ENCODE measurements at regions not wholly inside any gene's neighbourhood (a gene's known extent, or its start where the extent isn't known, plus 50 kb on each side); places are given as distances from the start of the nearest gene placed in this dataset.

DNA sequence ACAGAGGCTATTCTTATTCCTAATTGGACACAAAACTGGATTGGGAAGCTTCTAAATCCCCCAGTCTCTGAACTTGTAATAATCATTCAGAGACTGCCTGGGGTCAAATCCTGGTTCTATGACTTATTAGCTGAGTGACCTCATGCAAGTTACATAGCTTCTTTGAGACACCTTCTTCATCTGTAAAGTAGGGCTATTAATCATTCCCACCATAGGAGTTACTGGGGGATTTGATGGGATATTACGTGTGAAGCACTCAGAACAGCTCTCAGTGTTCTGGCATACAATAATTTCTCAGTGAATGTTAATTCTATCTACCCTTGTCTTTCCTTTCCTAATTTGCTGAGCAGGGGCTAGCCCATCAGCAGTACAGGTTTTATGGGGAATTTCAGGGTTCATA, 256.7 kb upstream of the TNP1 start:
- DNase-seq (ENCODE audit: low read depth in 4 of 4, low spot score in 3 of 4) = no peak

DNA sequence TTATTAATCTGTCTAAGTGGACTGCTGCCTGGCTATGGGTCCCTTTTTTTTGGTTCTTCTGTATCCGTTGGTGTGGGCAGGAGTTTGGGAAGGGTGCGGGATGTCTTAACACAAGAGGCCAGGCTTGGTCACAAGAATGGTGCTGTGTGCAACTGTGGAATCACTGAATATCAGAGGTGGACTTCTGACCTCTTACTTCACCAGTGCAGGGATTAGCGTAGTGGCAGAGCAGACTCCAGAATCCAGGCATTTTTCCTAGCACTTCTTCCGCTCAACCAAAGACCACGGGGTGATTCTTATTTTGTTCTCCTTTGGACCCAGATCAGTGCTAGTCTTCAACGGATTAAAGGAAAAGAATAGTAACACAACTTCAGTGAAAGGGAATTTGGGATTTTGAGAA, 254.3 kb upstream of the TNP1 start:
- no peak for DNase-seq (ENCODE audit: low read depth in 4 of 4, low spot score in 3 of 4)

DNA sequence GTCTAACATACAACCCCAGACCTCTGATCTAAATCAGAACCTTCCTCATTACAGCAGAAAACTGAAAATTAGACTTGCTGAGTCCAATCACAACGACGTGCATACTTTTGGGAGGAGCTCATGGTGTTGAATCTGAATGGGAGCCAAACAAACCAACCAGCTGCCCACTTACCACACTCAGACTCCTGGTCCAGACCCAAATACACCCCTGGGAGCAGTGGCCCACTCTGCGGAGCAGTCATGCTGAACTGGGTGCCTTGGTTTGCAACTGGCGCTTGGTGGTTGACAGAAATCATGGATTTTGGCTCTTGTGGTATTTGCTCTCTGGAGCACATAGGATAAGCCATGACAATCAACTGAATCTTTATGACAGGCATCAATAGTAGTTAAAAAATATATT, 253.6 kb upstream of the TNP1 start:
- no peak for DNase-seq (ENCODE audit: low read depth in 4 of 4, low spot score in 3 of 4)

DNA sequence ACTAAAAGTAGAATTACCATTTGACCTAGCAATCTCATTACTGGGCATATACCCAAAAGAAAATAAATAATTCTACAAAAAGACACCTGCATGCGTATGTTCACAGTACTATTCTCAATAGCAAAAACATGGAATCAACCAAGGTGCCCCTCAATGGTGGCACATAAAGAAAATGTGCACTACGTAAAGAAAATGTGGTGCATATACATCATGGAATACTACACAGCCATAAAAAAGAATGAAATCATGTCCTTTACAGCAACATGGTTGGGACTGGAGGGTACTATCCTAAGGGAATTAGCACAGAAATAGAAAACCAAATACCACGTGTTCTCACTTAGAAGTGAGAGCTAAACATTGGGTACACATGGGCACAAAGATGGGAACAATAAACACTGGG, 250.7 kb upstream of the TNP1 start:
- no peak for DNase-seq (ENCODE audit: low read depth in 4 of 4, low spot score in 3 of 4)

DNA sequence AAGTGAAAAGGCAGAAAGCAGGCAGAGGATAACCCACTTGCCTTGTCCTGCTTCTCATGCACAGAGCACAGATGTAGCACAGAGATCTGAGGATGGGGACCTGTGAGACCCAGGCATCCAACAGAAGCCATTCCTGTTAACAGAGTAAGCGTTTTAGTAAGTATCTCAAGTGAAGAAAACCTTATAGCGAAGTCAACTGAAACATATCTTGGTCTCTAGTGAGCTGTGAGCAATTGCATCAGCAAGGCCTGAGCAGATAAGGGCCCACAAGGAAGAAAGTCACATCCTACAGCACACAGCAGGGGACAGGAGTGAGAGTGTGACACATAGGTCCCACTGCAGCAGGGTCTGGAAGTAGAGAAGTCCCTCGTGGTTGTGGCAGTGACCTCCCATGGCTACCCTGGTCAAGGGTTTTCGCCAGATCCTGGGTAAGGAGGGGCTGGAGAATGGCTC, 248.7 kb upstream of the TNP1 start:
- no peak for DNase-seq (ENCODE audit: low read depth in 4 of 4, low spot score in 3 of 4)

DNA sequence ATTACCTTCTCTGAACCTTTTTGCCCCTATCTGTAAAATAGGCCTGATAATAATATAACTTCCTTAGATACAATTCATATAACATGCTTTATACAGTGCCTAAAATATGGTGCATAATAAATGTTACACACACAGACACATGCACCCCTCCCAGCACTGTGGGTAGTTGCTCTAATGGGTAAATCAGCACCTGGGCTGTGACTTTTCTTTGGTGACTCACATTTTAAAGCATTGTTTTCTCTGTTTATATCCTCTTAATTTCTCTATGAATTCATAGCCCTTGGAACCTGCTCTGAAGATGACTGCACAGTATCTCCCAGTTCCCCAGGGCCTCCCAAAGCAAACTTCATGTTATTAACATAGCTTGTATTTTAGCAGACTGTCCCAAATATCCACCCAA, 248.2 kb upstream of the TNP1 start:
- no peak for DNase-seq (ENCODE audit: low read depth in 4 of 4, low spot score in 3 of 4)

- no peak for DNase-seq (ENCODE audit: low read depth in 4 of 4, low spot score in 3 of 4)
Measured at GRCh38 chr2:217107480-217107879, 247.6 kb upstream of the TNP1 start.

DNA sequence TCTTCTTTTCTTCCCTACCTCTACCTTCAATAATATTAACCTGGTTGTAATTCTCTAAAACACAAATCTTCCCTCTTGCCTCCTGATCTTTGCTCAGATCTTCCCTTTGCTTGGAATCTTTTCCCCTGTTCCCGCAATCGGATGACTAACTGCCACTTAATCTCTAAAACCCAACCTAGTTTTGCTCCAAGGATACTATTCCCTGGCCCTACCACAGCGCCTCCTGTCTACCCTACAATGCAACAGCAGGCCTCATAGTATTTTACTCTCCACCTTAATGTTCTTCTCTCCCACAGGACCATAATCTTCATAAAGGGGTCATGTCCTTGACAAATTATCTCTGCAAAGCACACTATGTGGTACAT, 246.8 kb upstream of the TNP1 start:
- DNase-seq (ENCODE audit: low read depth in 4 of 4, low spot score in 3 of 4) = no peak

- no peak for DNase-seq (ENCODE audit: low read depth in 4 of 4, low spot score in 3 of 4)
Measured at GRCh38 chr2:217105733-217106649, 246.1 kb upstream of the TNP1 start.

DNA sequence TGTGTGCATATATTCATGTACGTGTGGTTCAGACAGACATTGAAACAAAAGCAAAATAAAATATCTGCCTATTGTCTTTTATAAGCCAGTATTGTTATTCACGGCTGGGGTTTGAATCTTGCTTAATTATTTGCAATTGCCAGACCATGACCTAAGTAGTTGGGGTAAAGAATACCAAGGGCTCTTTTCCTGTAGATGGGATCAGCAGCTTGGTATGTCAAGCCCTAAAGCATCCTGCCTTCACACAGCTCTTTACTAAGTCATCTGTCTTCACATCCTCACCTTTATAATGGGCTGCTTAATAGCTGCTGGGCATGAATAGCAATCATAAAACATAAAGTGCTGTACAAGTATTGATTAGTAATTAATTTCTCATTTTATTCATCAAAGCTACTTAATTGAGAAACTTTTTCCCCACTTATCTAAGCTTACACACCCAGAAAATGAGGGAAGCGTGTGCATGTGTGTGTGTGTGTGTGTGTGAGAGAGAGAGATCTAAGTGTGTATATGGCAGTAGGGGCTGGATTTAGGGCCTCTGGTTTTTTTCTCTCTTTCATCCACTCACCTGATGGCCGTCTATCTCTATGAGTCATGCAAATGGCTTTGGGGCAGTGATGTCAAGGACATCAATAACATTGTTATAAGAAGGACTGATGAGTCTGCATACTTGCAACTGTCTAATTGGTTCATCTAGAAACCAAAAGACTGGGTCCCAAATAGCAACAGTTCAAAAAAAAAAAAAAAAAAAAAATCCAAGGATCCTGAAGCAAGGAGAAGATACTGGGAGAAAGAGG, 244.1 kb upstream of the TNP1 start:
- no peak for DNase-seq (ENCODE audit: low read depth in 4 of 4, low spot score in 3 of 4)

DNA sequence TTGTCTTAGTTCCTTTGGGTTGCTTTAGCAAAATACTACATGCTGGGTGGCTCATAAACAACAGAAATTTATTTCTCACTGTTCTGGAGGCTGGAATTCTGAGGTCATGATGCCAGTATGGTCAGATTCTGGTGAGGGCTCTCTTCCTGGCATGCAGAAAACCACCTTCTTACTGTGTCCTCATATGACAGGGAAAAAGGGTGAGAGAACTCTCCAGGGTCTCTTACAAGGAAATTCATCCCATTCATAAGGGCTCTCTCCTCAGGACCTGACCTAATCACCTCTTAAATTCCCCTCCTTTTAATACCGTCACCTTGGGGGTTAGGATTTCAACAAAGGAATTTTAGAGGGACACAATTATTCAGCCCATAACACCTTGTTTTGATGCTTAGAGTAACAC, 243.1 kb upstream of the TNP1 start:
- DNase-seq (ENCODE audit: low read depth in 4 of 4, low spot score in 3 of 4) = no peak

DNA sequence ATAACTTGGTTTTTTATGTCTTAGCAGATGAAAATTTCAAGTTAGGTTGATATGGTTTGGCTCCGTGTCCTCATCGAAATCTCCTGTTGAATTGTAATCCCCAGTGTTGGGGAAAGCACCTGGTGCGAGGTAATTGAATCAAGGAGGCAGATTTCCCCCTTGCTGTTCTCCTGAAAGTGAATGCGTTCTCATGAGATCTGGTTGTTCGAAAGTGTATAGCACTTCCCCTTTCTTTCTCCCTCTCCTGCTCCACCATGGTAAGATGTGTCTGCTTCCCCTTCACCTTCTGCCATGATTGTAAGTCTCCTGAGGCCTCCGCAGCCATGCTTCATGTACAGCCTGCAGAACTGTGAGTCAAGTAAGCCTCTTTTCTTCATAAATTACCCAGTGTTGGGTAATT, 242.1 kb upstream of the TNP1 start:
- DNase-seq (ENCODE audit: low read depth in 4 of 4, low spot score in 3 of 4) = no peak

- DNase-seq (ENCODE audit: low read depth in 4 of 4, low spot score in 3 of 4) = no peak
Measured at GRCh38 chr2:217099561-217099960, 239.7 kb upstream of the TNP1 start.

DNA sequence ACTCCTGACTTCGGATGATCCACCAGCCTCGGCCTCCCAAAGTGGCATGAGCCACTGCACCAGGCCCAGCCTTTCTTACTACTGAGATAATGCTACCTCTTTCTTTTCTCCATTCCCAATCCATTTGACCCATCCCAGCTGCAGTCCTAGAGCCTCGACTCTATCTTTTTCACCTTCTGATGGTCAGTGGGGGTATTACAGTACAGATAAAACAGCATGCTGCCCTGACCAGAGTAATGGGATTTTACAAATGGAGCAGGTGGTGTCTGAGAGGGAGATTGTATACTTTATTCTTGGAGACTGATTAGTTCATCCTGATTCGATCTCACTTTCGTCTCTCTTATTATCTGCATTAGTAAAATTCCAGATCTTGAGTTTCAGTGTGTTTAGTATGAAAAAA, 238.6 kb upstream of the TNP1 start:
- no peak for DNase-seq (ENCODE audit: low read depth in 4 of 4, low spot score in 3 of 4)

GRCh38 chr2:217097346-217097745, 237.5 kb upstream of the TNP1 start:
- no peak for DNase-seq (ENCODE audit: low read depth in 4 of 4, low spot score in 3 of 4)

- no peak for DNase-seq (ENCODE audit: low read depth in 4 of 4, low spot score in 3 of 4)
Measured at GRCh38 chr2:217096474-217097225, 236.8 kb upstream of the TNP1 start.

GRCh38 chr2:217095511-217096205, 235.8 kb upstream of the TNP1 start:
- DNase-seq (ENCODE audit: low read depth in 4 of 4, low spot score in 3 of 4) = no peak

DNA sequence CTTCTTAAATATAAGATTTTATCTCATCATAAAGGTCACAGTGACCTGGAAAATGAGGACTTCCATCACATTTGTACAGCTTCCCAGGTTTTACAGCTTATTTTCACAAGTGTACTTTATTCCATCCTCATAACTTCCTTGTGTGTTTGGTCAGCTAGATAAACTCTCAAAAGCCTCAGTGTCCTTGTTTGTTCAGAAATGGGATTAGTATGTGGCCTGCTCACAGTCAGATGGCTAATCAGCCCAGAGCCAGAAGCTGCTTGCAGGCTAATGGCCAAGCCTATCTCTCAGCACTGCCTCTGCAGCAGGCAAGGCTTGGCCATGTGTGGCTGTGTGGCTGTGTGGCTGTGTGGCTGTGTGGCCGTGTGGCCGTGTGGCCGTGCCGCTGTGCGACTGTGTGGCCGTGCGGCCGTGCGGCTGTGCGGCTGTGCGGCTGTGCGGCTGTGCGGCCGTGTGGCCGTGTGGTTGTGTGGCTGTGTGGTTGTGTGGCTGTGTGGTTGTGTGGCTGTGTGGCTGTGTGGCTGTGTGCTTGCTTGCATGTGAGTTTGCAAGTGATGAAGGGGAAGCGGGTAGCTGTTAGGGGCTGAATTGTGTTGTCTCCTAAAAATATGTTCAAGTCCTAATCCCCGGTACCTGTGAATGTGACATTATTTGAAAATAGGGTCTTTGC, 233.0 kb upstream of the TNP1 start:
- no peak for DNase-seq (ENCODE audit: low read depth in 4 of 4, low spot score in 3 of 4)

DNA sequence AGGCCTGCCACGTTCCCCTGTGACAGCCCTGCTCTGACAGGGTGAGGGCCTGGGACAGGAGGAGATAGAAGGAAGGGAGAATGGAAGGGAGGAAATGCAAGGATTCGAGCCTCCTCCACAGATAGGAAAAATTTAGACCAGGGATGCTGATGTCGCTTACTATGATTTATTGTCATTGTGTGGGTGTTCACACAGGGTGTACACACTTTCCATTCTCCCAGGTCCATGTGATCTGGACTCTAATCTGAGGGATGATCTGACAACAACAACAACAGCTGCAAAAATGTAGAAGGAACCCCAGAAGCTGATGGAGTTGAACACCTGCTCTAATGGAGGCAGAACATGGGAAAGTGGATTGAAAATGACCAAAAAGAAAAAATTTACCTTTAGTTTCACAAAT, 231.7 kb upstream of the TNP1 start:
- no peak for DNase-seq (ENCODE audit: low read depth in 4 of 4, low spot score in 3 of 4)

DNA sequence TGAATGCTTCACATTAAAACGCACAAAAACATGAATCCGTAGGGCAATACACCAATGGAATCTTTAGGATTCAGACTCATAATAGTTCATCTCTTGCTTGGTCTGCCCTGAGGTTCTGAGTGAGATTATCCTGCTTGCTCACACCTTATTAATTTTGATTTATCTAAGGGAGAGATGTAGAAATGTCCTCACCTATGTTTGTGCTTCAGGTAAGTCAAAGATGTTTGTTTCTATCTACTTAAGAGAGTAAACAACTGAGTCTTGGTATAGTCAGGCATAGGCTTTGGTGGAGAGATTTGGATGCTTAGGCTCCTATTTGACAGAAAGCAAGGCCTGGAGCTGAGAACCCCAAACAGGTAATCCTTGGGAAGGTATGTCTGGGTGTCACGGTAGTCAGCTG, 231.0 kb upstream of the TNP1 start:
- no peak for DNase-seq (ENCODE audit: low read depth in 4 of 4, low spot score in 3 of 4)

Measured in right renal pelvis (tissue), 4 donors.